ENCODE measurements at regions not wholly inside any gene's neighbourhood (a gene's known extent, or its start where the extent isn't known, plus 50 kb on each side); places are given as distances from the start of the nearest gene placed in this dataset.

GRCh38 chr13:92938486-92939020 lies 288.1 kb upstream of the GPC6 start:
- no peak for DNase-seq

- no peak for DNase-seq
Observed at GRCh38 chr13:92941167-92941566, 285.4 kb upstream of the GPC6 start.

- no peak for DNase-seq
Observed at GRCh38 chr13:92947770-92948434, 278.7 kb upstream of the GPC6 start.

- DNase-seq = no peak
Observed at GRCh38 chr13:92950771-92951170, 275.8 kb upstream of the GPC6 start.

GRCh38 chr13:92951273-92951890 lies 275.2 kb upstream of the GPC6 start:
- DNase-seq = no peak

- DNase-seq = no peak
Observed at GRCh38 chr13:92952161-92952560, 274.4 kb upstream of the GPC6 start.

GRCh38 chr13:92954746-92955145 lies 271.9 kb upstream of the GPC6 start:
- DNase-seq = no peak

- DNase-seq = no peak
Observed at GRCh38 chr13:92959790-92960189, 266.8 kb upstream of the GPC6 start.

- DNase-seq = no peak
Observed at GRCh38 chr13:92963029-92963428, 263.6 kb upstream of the GPC6 start.

- DNase-seq = no peak
Observed at GRCh38 chr13:92966341-92966740, 260.3 kb upstream of the GPC6 start.

GRCh38 chr13:92966900-92967299 lies 259.7 kb upstream of the GPC6 start:
- no peak for DNase-seq

- DNase-seq = no peak
Observed at GRCh38 chr13:92967923-92968322, 258.7 kb upstream of the GPC6 start.

GRCh38 chr13:92972751-92973150 lies 253.9 kb upstream of the GPC6 start:
- DNase-seq = no peak

- DNase-seq = no peak
Observed at GRCh38 chr13:92974905-92975429, 251.6 kb upstream of the GPC6 start.

GRCh38 chr13:92976657-92977056 lies 249.9 kb upstream of the GPC6 start:
- no peak for DNase-seq

GRCh38 chr13:92984151-92984550 lies 242.5 kb upstream of the GPC6 start:
- no peak for DNase-seq

- no peak for DNase-seq
Observed at GRCh38 chr13:92989301-92989700, 237.3 kb upstream of the GPC6 start.

- no peak for DNase-seq
Observed at GRCh38 chr13:92991692-92992091, 234.9 kb upstream of the GPC6 start.

GRCh38 chr13:92994056-92994455 lies 232.6 kb upstream of the GPC6 start:
- no peak for DNase-seq

GRCh38 chr13:93001866-93002461 lies 224.6 kb upstream of the GPC6 start:
- DNase-seq = no peak

GRCh38 chr13:93003531-93003930 lies 223.1 kb upstream of the GPC6 start:
- DNase-seq = no peak

- DNase-seq = no peak
Observed at GRCh38 chr13:93004919-93005318, 221.7 kb upstream of the GPC6 start.

GRCh38 chr13:93007928-93008327 lies 218.7 kb upstream of the GPC6 start:
- no peak for DNase-seq

GRCh38 chr13:93017493-93018112 lies 209.0 kb upstream of the GPC6 start:
- DNase-seq = no peak
